Activated CD4-positive, alpha-beta memory T cell treated with anti-CD3 and anti-CD28 coated beads, Interleukin-2, amount 10 ng/mL, durations not matched to agents 7 days and 5 days (primary cell): ENCODE measurements at regions not wholly inside any gene's neighbourhood (a gene's known extent, or its start where the extent isn't known, plus 50 kb on each side); places are given as distances from the start of the nearest gene placed in this dataset.
A peak's percentile ranks its signal among the peaks of the same experiment; 100 is the strongest.

ENCODE experiments used
- CTCF ChIA-PET: fragments of 350-600 bp; sonication (Branson Sonifier 250); formaldehyde crosslinking; loops from one replicate; lab custom pipeline; 2021; ENCODE audit warnings: antibody characterized with exemption, inconsistent platforms; lab: Charles Lee
- POLR2A ChIA-PET: fragments of 350-600 bp; sonication (Branson Sonifier 250); formaldehyde crosslinking; loops from one replicate; lab custom pipeline; 2021; ENCODE audit warnings: antibody characterized with exemption; lab: Charles Lee
- DNase-seq: peaks from one replicate; pipeline ENCODE4 v3.0.0-alpha.2; 2020
- H3K27ac Mint-ChIP-seq: one replicate; pipeline ENCODE4 v1.8.0; 2021; ENCODE audit warnings: mild to moderate bottlenecking, mixed read lengths
- H3K27me3 Mint-ChIP-seq: one replicate; pipeline ENCODE4 v1.8.0; 2021; ENCODE audit warnings: mixed read lengths
- H3K36me3 Mint-ChIP-seq: one replicate; pipeline ENCODE4 v1.8.0; 2021; ENCODE audit warnings: low read depth, mixed read lengths
- H3K4me1 Mint-ChIP-seq: one replicate; pipeline ENCODE4 v1.8.0; 2021; ENCODE audit warnings: mixed read lengths
- H3K4me3 Mint-ChIP-seq: one replicate; pipeline ENCODE4 v1.8.0; 2021; ENCODE audit warnings: mild to moderate bottlenecking, mixed read lengths
- H3K9me3 Mint-ChIP-seq: one replicate; pipeline ENCODE4 v1.8.0; 2021; ENCODE audit warnings: mixed read lengths

GRCh38 chr9:89808076-89808755 is 203.4 kb downstream of the GADD45G start:
- Mint-ChIP-seq H3K27me3 (peaks cover 22% of the 10 kb centered on the region), H3K9me3 (no peaks in the 10 kb centered on the region), H3K4me1 (peaks cover 3% of the 10 kb centered on the region), H3K36me3 (no peaks in the 10 kb centered on the region), H3K4me3 (no peak overlapping the region), H3K27ac (no peak overlapping the region)
- POLR2A ChIA-PET = no interaction called here
- no peak for DNase-seq
- CTCF ChIA-PET = no interaction called here

- peaks cover 8% of the 10 kb centered on the region for H3K4me1 Mint-ChIP-seq
- H3K36me3 Mint-ChIP-seq = no peaks in the 10 kb centered on the region
- H3K27me3 Mint-ChIP-seq = peaks cover 24% of the 10 kb centered on the region
- DNase-seq = no peak
- H3K4me3 Mint-ChIP-seq = no peak overlapping the region
- POLR2A ChIA-PET = no interaction called here
- H3K9me3 Mint-ChIP-seq = no peaks in the 10 kb centered on the region
- H3K27ac Mint-ChIP-seq = no peak overlapping the region
- CTCF ChIA-PET = no interaction called here
Observed at GRCh38 chr9:89808756-89809181, 204.0 kb downstream of the GADD45G start.

DNA sequence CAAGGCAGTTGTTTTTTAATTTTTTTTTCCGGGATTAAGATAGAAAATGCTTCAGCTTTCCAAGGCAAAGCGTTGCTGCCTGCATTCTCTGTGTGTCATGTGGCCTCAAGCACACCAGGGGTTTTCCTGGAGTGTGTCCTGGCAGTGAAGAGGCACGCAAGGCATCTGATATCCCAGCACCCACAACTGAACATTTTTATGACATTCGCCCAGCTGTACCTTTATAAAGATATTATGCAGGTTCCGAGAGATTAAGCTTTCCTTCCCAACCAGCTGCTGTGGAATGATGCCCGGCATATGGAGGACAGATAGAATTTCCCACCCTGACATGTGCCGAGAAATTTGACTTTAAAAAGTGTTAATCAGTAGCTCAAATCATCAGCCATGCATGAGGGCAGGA is 205.6 kb downstream of the GADD45G start:
- H3K27me3 Mint-ChIP-seq = peaks cover 18% of the 10 kb centered on the region
- no peaks in the 10 kb centered on the region for H3K36me3 Mint-ChIP-seq
- DNase-seq = no peak
- H3K27ac Mint-ChIP-seq = no peak overlapping the region
- peaks cover 18% of the 10 kb centered on the region for H3K4me1 Mint-ChIP-seq
- no peaks in the 10 kb centered on the region for H3K9me3 Mint-ChIP-seq
- CTCF ChIA-PET = interaction anchor here (0.9 kb wide), 1 partner anchor 213 kb away, joined by 4 read pairs; no protein-coding TSS in a partner anchor
- no peak overlapping the region for H3K4me3 Mint-ChIP-seq
- POLR2A ChIA-PET = no interaction called here

DNA sequence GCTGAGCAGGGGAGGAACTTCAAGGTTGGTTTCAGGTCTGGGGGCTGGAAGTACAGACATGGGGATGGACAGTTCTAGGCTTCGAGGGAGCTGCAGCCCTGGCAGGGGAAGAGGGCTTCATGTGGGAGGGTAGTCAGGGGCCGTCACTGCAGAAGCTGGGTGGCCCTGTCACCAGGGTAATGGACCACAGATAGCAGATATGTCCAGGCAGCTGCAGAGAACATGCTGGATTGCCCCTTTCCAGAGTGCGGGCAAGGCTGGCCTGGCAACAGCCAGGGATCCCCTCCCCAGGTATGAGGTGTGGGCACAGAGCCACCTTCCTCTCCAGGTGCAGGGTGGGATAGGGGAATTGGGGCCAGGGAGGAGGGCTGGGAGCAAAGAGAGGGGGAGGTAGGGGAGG is 206.5 kb downstream of the GADD45G start:
- Mint-ChIP-seq H3K27me3 (peaks cover 15% of the 10 kb centered on the region), H3K4me1 (peaks cover 18% of the 10 kb centered on the region), H3K27ac (no peak overlapping the region), H3K9me3 (no peaks in the 10 kb centered on the region), H3K36me3 (no peaks in the 10 kb centered on the region), H3K4me3 (no peak overlapping the region)
- CTCF ChIA-PET = no interaction called here
- POLR2A ChIA-PET = no interaction called here
- DNase-seq = no peak

DNA sequence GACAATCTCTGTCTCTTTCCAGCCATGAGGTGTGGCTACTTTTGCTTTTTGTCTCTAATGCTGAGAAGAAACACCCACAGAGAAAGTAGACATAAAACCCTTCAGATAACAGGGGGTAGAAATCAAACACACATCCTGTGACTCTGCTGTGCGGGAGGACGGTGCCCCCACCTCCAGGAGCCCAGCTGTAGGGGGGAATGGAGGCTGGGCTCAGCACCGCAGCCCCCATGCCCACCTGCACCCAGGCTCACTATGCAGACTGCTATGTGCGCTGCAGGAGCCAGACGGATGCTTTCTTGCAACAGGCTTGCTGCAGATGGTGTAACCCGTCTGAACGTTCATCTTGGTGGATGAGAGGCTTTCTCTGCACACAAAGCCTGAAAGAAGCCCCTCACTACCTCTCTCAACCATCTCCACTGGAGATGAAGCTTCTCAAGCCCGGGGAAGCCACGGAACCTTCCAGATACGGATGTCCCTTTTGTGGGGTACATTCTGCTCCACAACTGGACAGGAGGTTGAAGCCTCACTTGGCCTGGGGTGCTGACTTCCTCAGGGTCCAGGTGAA is 207.2 kb downstream of the GADD45G start:
- Mint-ChIP-seq H3K27me3 (peaks cover 15% of the 10 kb centered on the region), H3K36me3 (no peaks in the 10 kb centered on the region), H3K27ac (no peak overlapping the region), H3K4me1 (peaks cover 18% of the 10 kb centered on the region), H3K4me3 (no peak overlapping the region), H3K9me3 (no peaks in the 10 kb centered on the region)
- DNase-seq = peak; percentile 4
- CTCF ChIA-PET = no interaction called here
- POLR2A ChIA-PET = no interaction called here

DNA sequence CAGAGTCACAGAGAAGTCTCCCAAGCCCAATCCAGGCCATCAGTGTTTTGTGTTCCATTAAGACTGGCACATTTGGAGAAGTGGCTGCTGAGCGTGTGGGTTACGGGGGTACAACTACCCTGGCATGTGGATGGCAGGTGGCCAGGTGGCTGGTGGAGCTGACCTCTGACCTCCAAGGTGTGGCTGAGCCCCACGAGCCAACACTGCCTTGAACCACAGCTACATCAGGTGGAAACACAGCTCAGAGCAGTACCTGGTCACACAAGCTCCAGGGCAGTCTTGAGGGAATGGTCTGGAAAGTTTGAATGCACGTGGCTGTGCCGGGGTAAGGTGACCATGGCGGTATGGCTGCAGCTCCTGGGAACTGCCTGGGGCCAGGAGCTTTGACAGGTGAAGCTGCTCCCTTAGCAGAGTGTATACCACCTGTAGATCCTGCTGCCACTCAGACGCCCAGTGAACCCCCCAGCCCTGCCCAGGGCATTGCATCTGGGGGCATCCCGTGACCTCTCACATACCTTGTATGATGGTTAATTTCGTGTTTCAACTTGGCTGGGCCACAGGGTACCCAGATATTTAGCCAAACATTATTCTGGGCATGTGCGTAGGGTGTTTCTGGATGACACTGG is 207.9 kb downstream of the GADD45G start:
- peaks cover 15% of the 10 kb centered on the region for H3K27me3 Mint-ChIP-seq
- H3K9me3 Mint-ChIP-seq = no peaks in the 10 kb centered on the region
- peaks cover 18% of the 10 kb centered on the region for H3K4me1 Mint-ChIP-seq
- ChIA-PET POLR2A (no interaction called here), CTCF (no interaction called here)
- H3K36me3 Mint-ChIP-seq = no peaks in the 10 kb centered on the region
- H3K4me3 Mint-ChIP-seq = no peak overlapping the region
- H3K27ac Mint-ChIP-seq = no peak overlapping the region
- peak; percentile 13 for DNase-seq

DNA sequence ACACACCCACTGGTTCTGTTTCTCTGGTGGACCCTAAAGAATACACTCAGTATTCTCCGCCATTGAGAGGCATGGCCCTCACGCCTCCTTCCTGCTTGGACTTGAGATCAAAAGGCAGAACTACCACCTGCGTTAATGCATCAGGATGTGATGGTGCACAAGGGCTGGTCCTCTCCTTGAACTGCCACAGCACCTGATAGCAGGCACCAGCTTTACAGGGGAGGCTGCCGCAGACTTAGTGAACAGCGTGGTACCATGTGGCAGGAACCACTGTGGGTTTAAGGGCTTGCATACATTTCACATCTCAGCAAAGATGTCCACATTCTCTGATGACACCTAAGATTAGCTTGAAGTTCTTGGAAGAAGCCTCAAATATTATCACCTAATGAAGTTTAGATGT is 208.7 kb downstream of the GADD45G start:
- ChIA-PET POLR2A (no interaction called here), CTCF (interaction anchor here (1.8 kb wide), 1 partner anchor 211 kb away, joined by 6 read pairs; no protein-coding TSS in a partner anchor)
- Mint-ChIP-seq H3K4me1 (peaks cover 18% of the 10 kb centered on the region), H3K27me3 (peaks cover 18% of the 10 kb centered on the region), H3K9me3 (no peaks in the 10 kb centered on the region), H3K4me3 (no peak overlapping the region), H3K27ac (no peak overlapping the region), H3K36me3 (no peaks in the 10 kb centered on the region)
- DNase-seq = peak; percentile 13

DNA sequence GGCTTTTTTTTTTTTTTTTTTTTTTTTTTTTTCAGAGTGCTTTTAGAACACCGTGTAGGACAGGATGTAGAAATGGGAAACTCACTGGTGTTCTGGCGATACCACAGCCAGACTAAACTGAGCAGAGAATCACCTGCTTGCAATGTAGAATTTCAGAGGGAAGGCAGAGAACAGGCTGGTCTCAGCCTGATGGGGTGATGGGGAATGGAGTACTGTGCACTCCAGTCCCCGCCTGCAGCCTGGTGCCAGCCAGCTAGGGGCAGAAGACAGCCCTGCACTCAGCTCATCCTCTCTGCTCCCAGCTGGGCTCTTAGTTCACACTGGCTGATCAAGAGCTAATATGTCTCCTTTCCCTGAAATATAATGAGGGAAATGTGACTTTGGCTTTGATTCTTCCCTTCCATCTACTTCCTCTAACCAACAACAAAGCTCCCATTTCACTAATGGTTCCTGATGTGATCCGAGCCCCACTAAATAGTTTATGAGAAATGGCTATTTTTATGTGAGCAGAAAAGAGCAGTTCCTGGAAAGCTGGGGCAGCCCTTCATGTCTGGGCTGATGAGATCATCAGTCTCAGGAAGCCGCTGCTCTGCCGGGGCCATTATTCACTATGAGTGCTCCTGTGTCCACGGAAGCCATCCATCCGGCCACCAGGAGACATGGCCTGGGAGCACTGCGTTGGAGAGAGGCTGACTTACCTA is 209.7 kb downstream of the GADD45G start:
- H3K4me3 Mint-ChIP-seq = no peak overlapping the region
- POLR2A ChIA-PET = no interaction called here
- DNase-seq = peak; percentile 15
- H3K27me3 Mint-ChIP-seq = peaks cover 25% of the 10 kb centered on the region
- no peaks in the 10 kb centered on the region for H3K9me3 Mint-ChIP-seq
- no peak overlapping the region for H3K27ac Mint-ChIP-seq
- no peaks in the 10 kb centered on the region for H3K36me3 Mint-ChIP-seq
- CTCF ChIA-PET = interaction anchor here (1.5 to 1.8 kb wide), 2 partner anchors 13 to 212 kb away, joined by 3 to 6 read pairs; no protein-coding TSS in a partner anchor
- peaks cover 18% of the 10 kb centered on the region for H3K4me1 Mint-ChIP-seq

- Mint-ChIP-seq H3K27me3 (peaks cover 27% of the 10 kb centered on the region), H3K4me3 (no peak overlapping the region), H3K27ac (no peak overlapping the region), H3K36me3 (no peaks in the 10 kb centered on the region), H3K4me1 (peaks cover 18% of the 10 kb centered on the region), H3K9me3 (no peaks in the 10 kb centered on the region)
- DNase-seq = peak; percentile 9
- CTCF ChIA-PET = interaction anchor here (1.5 to 1.8 kb wide), 2 partner anchors 12 to 213 kb away, joined by 3 to 6 read pairs; no protein-coding TSS in a partner anchor
- POLR2A ChIA-PET = interaction anchor here (1.4 kb wide), 1 partner anchor 10 kb away, joined by 4 read pairs; no protein-coding TSS in a partner anchor
Observed at GRCh38 chr9:89815061-89815902, 210.5 kb downstream of the GADD45G start.

DNA sequence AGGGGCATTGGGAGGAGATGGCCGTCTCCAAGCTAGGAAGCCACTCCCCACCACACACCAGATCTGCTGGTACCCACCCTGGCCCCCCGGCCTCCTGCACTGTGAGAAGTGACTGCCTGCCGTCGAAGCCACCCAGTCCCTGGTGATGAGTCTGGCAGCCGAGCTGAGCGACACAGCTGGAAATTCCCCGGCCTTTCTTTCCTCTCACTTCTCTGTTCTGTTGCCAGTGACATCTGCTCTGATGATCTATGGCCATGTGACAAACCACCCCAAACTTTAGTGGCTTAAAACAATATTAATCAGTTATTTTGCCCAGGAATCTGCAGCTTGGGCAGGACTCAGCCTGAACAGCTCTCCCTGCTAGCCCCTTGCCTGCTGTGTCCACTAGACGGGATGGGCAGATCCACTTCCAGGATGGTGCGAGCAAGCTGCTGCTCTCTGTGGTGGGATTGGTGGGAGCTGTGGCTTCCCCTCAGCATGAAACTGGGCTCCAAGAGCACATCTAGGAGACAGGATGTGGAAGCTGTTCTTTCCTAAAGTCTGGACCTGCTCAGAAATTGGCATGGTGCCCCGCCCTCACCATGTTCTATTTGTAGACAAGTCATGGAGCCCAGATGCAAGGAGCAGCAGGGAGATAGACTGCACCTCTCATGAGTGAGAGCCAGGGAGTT is 211.2 kb downstream of the GADD45G start:
- DNase-seq = peak; percentile 6
- no peak overlapping the region for H3K27ac Mint-ChIP-seq
- peaks cover 31% of the 10 kb centered on the region for H3K27me3 Mint-ChIP-seq
- H3K36me3 Mint-ChIP-seq = no peaks in the 10 kb centered on the region
- ChIA-PET POLR2A (interaction anchor here (1.4 kb wide), 1 partner anchor 11 kb away, joined by 4 read pairs; no protein-coding TSS in a partner anchor), CTCF (interaction anchor here (1.5 kb wide), 1 partner anchor 11 kb away, joined by 3 read pairs; no protein-coding TSS in a partner anchor)
- H3K4me3 Mint-ChIP-seq = no peak overlapping the region
- H3K9me3 Mint-ChIP-seq = no peaks in the 10 kb centered on the region
- peaks cover 18% of the 10 kb centered on the region for H3K4me1 Mint-ChIP-seq

GRCh38 chr9:89817151-89817950 is 212.5 kb downstream of the GADD45G start:
- H3K27ac Mint-ChIP-seq = peak overlapping the region; percentile 45
- peaks cover 18% of the 10 kb centered on the region for H3K4me1 Mint-ChIP-seq
- ChIA-PET CTCF (no interaction called here), POLR2A (no interaction called here)
- H3K9me3 Mint-ChIP-seq = no peaks in the 10 kb centered on the region
- H3K27me3 Mint-ChIP-seq = peaks cover 28% of the 10 kb centered on the region
- H3K36me3 Mint-ChIP-seq = no peaks in the 10 kb centered on the region
- no peak for DNase-seq
- no peak overlapping the region for H3K4me3 Mint-ChIP-seq
